ENCODE measurements at regions not wholly inside any gene's neighbourhood (a gene's known extent, or its start where the extent isn't known, plus 50 kb on each side); places are given as distances from the start of the nearest gene placed in this dataset.

- no peak for DNase-seq
Measured at GRCh38 chr2:134193006-134193405, 60.9 kb upstream of the MGAT5 start.

GRCh38 chr2:134194519-134194918, 59.4 kb upstream of the MGAT5 start:
- DNase-seq: no peak

- DNase-seq: no peak
Measured at GRCh38 chr2:134195341-134195740, 58.5 kb upstream of the MGAT5 start.

GRCh38 chr2:134197445-134197844, 56.4 kb upstream of the MGAT5 start:
- no peak for DNase-seq

- no peak for DNase-seq
Measured at GRCh38 chr2:134198006-134198634, 55.8 kb upstream of the MGAT5 start.

- no peak for DNase-seq
Measured at GRCh38 chr2:134199123-134199522, 54.7 kb upstream of the MGAT5 start.

- no peak for DNase-seq
Measured at GRCh38 chr2:134200036-134200618, 53.7 kb upstream of the MGAT5 start.

- DNase-seq: no peak
Measured at GRCh38 chr2:134201533-134201932, 52.3 kb upstream of the MGAT5 start.

- no peak for DNase-seq
Measured at GRCh38 chr2:134202371-134202770, 51.5 kb upstream of the MGAT5 start.

- DNase-seq: no peak
Measured at GRCh38 chr2:134203175-134203574, 50.7 kb upstream of the MGAT5 start.
